Smooth muscle cell (in vitro differentiated cells): ENCODE measurements at regions not wholly inside any gene's neighbourhood (a gene's known extent, or its start where the extent isn't known, plus 50 kb on each side); places are given as distances from the start of the nearest gene placed in this dataset.

Experiments
- DNase-seq: peaks from one replicate; lab custom pipeline; 2025; ENCODE audit not compliant: unreplicated experiment; lab: John Stamatoyannopoulos, UW
- H2AFZ ChIP-seq: fragments of 200-600 bp; sonication (generic); 2 replicates; pipeline ENCODE4 v1.6.0; 2016; ENCODE audit warnings: antibody characterized with exemption, low read depth, mild to moderate bottlenecking
- H3F3A ChIP-seq: fragments of 200-600 bp; sonication (generic); 2 replicates; pipeline ENCODE4 v1.6.0; 2017; ENCODE audit warnings: antibody characterized with exemption, low read depth
- H3K27ac ChIP-seq: fragments of 200-600 bp; sonication (generic); 2 replicates; pipeline ENCODE4 v1.5.1; 2016; ENCODE audit warnings: low read depth, mild to moderate bottlenecking
- H3K27me3 ChIP-seq: fragments of 200-600 bp; sonication (generic); 2 replicates; pipeline ENCODE4 v1.6.1; 2016; ENCODE audit warnings: low read depth, mild to moderate bottlenecking
- H3K36me3 ChIP-seq: fragments of 200-600 bp; sonication (generic); 2 replicates; pipeline ENCODE4 v1.5.1; 2016; ENCODE audit warnings: low read depth
- H3K4me1 ChIP-seq: fragments of 200-600 bp; sonication (generic); 2 replicates; pipeline ENCODE4 v1.5.1; 2016; ENCODE audit warnings: low read depth
- H3K4me2 ChIP-seq: fragments of 200-600 bp; sonication (generic); 2 replicates; pipeline ENCODE4 v1.6.0; 2016; ENCODE audit warnings: mild to moderate bottlenecking
- H3K4me3 ChIP-seq: fragments of 200-600 bp; sonication (generic); 2 replicates; pipeline ENCODE4 v1.5.1; 2016; ENCODE audit warnings: mild to moderate bottlenecking
- H3K79me2 ChIP-seq: fragments of 200-600 bp; sonication (generic); 2 replicates; pipeline ENCODE4 v1.6.0; 2016; ENCODE audit warnings: low read depth, mild to moderate bottlenecking
- H3K9ac ChIP-seq: fragments of 200-600 bp; sonication (generic); 2 replicates; pipeline ENCODE4 v1.6.0; 2016; ENCODE audit warnings: low read depth
- H3K9me3 ChIP-seq: fragments of 200-600 bp; sonication (generic); replicated peaks from 2 replicates; pipeline ENCODE4 v1.5.1; 2016; ENCODE audit warnings: low read depth
- H4K20me1 ChIP-seq: fragments of 200-600 bp; sonication (generic); 2 replicates; pipeline ENCODE4 v1.6.0; 2016; ENCODE audit warnings: low read depth
- CTCF ChIP-seq: fragments of 200-600 bp; sonication (generic); IDR thresholded peaks from 2 replicates; pipeline ENCODE4 v1.5.1; 2017; ENCODE audit warnings: borderline replicate concordance, mild to moderate bottlenecking, antibody characterized with exemption; ENCODE audit not compliant: insufficient read depth, poor library complexity, severe bottlenecking
- WGBS: methylation state at CpG from one replicate; pipeline ENCODE4 v1.1.7; 2016; ENCODE audit warnings: low lambda C conversion rate; 5-methylcytosine and 5-hydroxymethylcytosine counted together

GRCh38 chr1:25105836-25106235 lies 126.5 kb downstream of the SYF2 start:
- Histone ChIP-seq H4K20me1 (no peaks in the 10 kb centered on the region), H3K9ac (no peak overlapping the region), H3K36me3 (no peaks in the 10 kb centered on the region), H3K27ac (peak overlapping the region; percentile 89), H3K4me1 (no peaks in the 10 kb centered on the region), H3K79me2 (no peaks in the 10 kb centered on the region), H3K27me3 (no peaks in the 10 kb centered on the region), H3K4me2 (no peak overlapping the region), H2AFZ (no peak overlapping the region), H3K9me3 (no peaks in the 10 kb centered on the region), H3K4me3 (no peak overlapping the region), H3F3A (no peaks in the 10 kb centered on the region)
- no peak for TF ChIP-seq CTCF
- no peak for DNase-seq
- WGBS, result 70% methylated on average over 4 of the region's 4 CpGs

GRCh38 chr1:25104932-25105561 lies 127.3 kb downstream of the SYF2 start:
- WGBS, result 90% methylated on average over 1 of the region's 1 CpG

GRCh38 chr1:25103164-25103795 lies 129.0 kb downstream of the SYF2 start:
- H2AFZ ChIP-seq, result no peak overlapping the region
- H3K9me3 ChIP-seq, result no peaks in the 10 kb centered on the region
- TF ChIP-seq CTCF, result no peak
- no peak overlapping the region for H3K27ac ChIP-seq
- H3K4me3 ChIP-seq, result no peak overlapping the region
- no peaks in the 10 kb centered on the region for H3K79me2 ChIP-seq
- H3K4me2 ChIP-seq, result no peak overlapping the region
- WGBS, result 62% methylated on average over 10 of the region's 10 CpGs
- H3K9ac ChIP-seq, result no peak overlapping the region
- no peaks in the 10 kb centered on the region for H3K27me3 ChIP-seq
- H4K20me1 ChIP-seq, result no peaks in the 10 kb centered on the region
- no peak for DNase-seq
- no peaks in the 10 kb centered on the region for H3F3A ChIP-seq
- no peaks in the 10 kb centered on the region for H3K36me3 ChIP-seq
- no peaks in the 10 kb centered on the region for H3K4me1 ChIP-seq

More at GRCh38 chr1:25104932-25105561, 127.3 kb downstream of the SYF2 start:
- no peak for TF ChIP-seq CTCF
- no peak overlapping the region for H3K4me3 ChIP-seq
- no peaks in the 10 kb centered on the region for H3K36me3 ChIP-seq
- no peak overlapping the region for H3K27ac ChIP-seq
- H3K27me3 ChIP-seq, result no peaks in the 10 kb centered on the region
- H3F3A ChIP-seq, result no peaks in the 10 kb centered on the region
- H2AFZ ChIP-seq, result no peak overlapping the region
- no peaks in the 10 kb centered on the region for H4K20me1 ChIP-seq
- DNase-seq, result no peak
- no peaks in the 10 kb centered on the region for H3K9me3 ChIP-seq
- no peaks in the 10 kb centered on the region for H3K79me2 ChIP-seq
- H3K4me2 ChIP-seq, result no peak overlapping the region
- no peaks in the 10 kb centered on the region for H3K4me1 ChIP-seq
- H3K9ac ChIP-seq, result no peak overlapping the region

GRCh38 chr1:25100151-25100833 lies 132.0 kb downstream of the SYF2 start:
- Histone ChIP-seq H3K4me1 (no peaks in the 10 kb centered on the region), H3K36me3 (no peaks in the 10 kb centered on the region), H3K4me3 (no peak overlapping the region), H3K9ac (no peak overlapping the region), H3F3A (no peaks in the 10 kb centered on the region), H3K79me2 (no peaks in the 10 kb centered on the region), H3K4me2 (no peak overlapping the region), H3K9me3 (no peaks in the 10 kb centered on the region), H3K27ac (no peak overlapping the region), H3K27me3 (no peaks in the 10 kb centered on the region), H4K20me1 (no peaks in the 10 kb centered on the region), H2AFZ (no peak overlapping the region)
- no peak for DNase-seq
- 82% methylated on average over 9 of the region's 9 CpGs for WGBS
- no peak for TF ChIP-seq CTCF
